IMR-90 (cell line): ENCODE measurements at regions not wholly inside any gene's neighbourhood (a gene's known extent, or its start where the extent isn't known, plus 50 kb on each side); places are given as distances from the start of the nearest gene placed in this dataset.
A peak's percentile ranks its signal among the peaks of the same experiment; 100 is the strongest.

Source experiments
- ATAC-seq: fragments of 200-7000 bp; cut with Tn5 transposase; 2 replicates; pipeline ENCODE4 v1.9.1; 2020; ENCODE audit warnings: low read depth, mild to moderate bottlenecking, moderate library complexity
- BruUV-seq: library from RNA; stranded (reverse); fragments of 400-500 nt; replicated peaks from 2 replicates; lab custom pipeline; 2021; lab: Mats Ljungman, UMichigan
- CTCF ChIA-PET: fragments of 300-600 bp; formaldehyde crosslinking; extraction: SDS; loops from one replicate; lab custom pipeline; 2021; ENCODE audit warnings: antibody characterized with exemption; lab: Yijun Ruan, JAX
- POLR2A ChIA-PET: fragments of 300-600 bp; sonication (Branson Sonifier 250); formaldehyde crosslinking; loops from one replicate; lab custom pipeline; 2022; ENCODE audit warnings: antibody characterized with exemption; ENCODE audit not compliant: unreplicated experiment; lab: Charles Lee
- DNase-seq: peaks from one replicate; pipeline ENCODE4 v3.0.0; 2013
- H2AFZ ChIP-seq: replicated peaks from 2 replicates; pipeline ENCODE3; 2013; ENCODE audit warnings: low read length, mild to moderate bottlenecking; ENCODE audit not compliant: poor library complexity
- H2AK5ac ChIP-seq: 2 replicates; pipeline ENCODE4 v1.6.1; 2013; ENCODE audit warnings: low read depth, low read length, inconsistent platforms
- H2AK9ac ChIP-seq: replicated peaks from 2 replicates; pipeline ENCODE3; 2013; ENCODE audit warnings: mild to moderate bottlenecking, low read depth, low read length, moderate library complexity; ENCODE audit not compliant: poor library complexity
- H2BK120ac ChIP-seq: 2 replicates; pipeline ENCODE4 v1.6.1; 2013; ENCODE audit warnings: low read depth, low read length, inconsistent platforms
- H2BK15ac ChIP-seq: 3 replicates; pipeline ENCODE4 v1.6.1; 2013; ENCODE audit warnings: low read depth, low read length, inconsistent platforms
- H2BK20ac ChIP-seq: 2 replicates; pipeline ENCODE4 v1.6.1; 2013; ENCODE audit warnings: low read depth, mild to moderate bottlenecking, inconsistent platforms, low read length, moderate library complexity
- H2BK5ac ChIP-seq: 2 replicates; pipeline ENCODE4 v1.6.1; 2013; ENCODE audit warnings: mild to moderate bottlenecking, low read depth, low read length, inconsistent platforms; ENCODE audit not compliant: poor library complexity, severe bottlenecking
- H3K14ac ChIP-seq: replicated peaks from 2 replicates; pipeline ENCODE4 v1.6.1; 2013; ENCODE audit warnings: low read depth, low read length, inconsistent platforms
- H3K18ac ChIP-seq: 2 replicates; pipeline ENCODE4 v1.6.1; 2013; ENCODE audit warnings: low read depth, low read length, control low read depth
- H3K23ac ChIP-seq: 2 replicates; pipeline ENCODE4 v1.6.1; 2013; ENCODE audit warnings: low read depth, low read length, inconsistent platforms
- H3K27ac ChIP-seq: 2 replicates; pipeline ENCODE4 v1.5.1; 2013; ENCODE audit warnings: mild to moderate bottlenecking, control low read depth, low read length; ENCODE audit not compliant: insufficient read depth
- H3K27me3 ChIP-seq: 2 replicates; pipeline ENCODE4 v1.6.1; 2013; ENCODE audit warnings: low read length; ENCODE audit not compliant: control insufficient read depth, insufficient read depth
- H3K36me3 ChIP-seq: 2 replicates; pipeline ENCODE4 v1.6.1; 2013; ENCODE audit warnings: low read length, mixed read lengths; ENCODE audit not compliant: control insufficient read depth, insufficient read depth
- H3K4ac ChIP-seq: 2 replicates; pipeline ENCODE4 v1.6.1; 2013; ENCODE audit warnings: low read depth, low read length, inconsistent platforms
- H3K4me1 ChIP-seq: 2 replicates; pipeline ENCODE4 v1.6.1; 2013; ENCODE audit warnings: low read length, mixed read lengths; ENCODE audit not compliant: control insufficient read depth, insufficient read depth
- H3K4me2 ChIP-seq: 2 replicates; pipeline ENCODE4 v1.6.1; 2013; ENCODE audit warnings: low read depth, mild to moderate bottlenecking, control low read depth, low read length, moderate library complexity
- H3K4me3 ChIP-seq: 2 replicates; pipeline ENCODE4 v1.5.1; 2013; ENCODE audit warnings: low read depth, mild to moderate bottlenecking, control low read depth, low read length, moderate library complexity; ENCODE audit not compliant: insufficient read depth
- H3K56ac ChIP-seq: 2 replicates; pipeline ENCODE4 v1.6.1; 2013; ENCODE audit warnings: low read length, inconsistent platforms; ENCODE audit not compliant: insufficient read depth; ENCODE audit errors: extremely low read depth
- H3K79me1 ChIP-seq, 2 experiments: 2 replicates each; pipeline ENCODE4 v1.6.1; 2013; ENCODE audit warnings: low read length in 2 of 2, inconsistent platforms in 1 of 2, low read depth in 1 of 2
- H3K9ac ChIP-seq: 2 replicates; pipeline ENCODE4 v1.6.1; 2013; ENCODE audit warnings: low read depth, low read length, control low read depth
- H3K9me1 ChIP-seq: 2 replicates; pipeline ENCODE4 v1.6.1; 2013; ENCODE audit warnings: low read length, inconsistent platforms; ENCODE audit not compliant: insufficient read depth
- H3K9me3 ChIP-seq: 2 replicates; pipeline ENCODE4 v1.6.1; 2013; ENCODE audit warnings: low read length; ENCODE audit not compliant: control insufficient read depth, insufficient read depth
- H4K20me1 ChIP-seq: 2 replicates; pipeline ENCODE4 v1.6.1; 2013; ENCODE audit warnings: low read length, inconsistent platforms; ENCODE audit not compliant: insufficient read depth
- H4K5ac ChIP-seq: 2 replicates; pipeline ENCODE4 v1.6.1; 2013; ENCODE audit warnings: mild to moderate bottlenecking, low read depth, low read length, control low read depth
- H4K8ac ChIP-seq, 2 experiments: 2 replicates each; pipeline ENCODE4 v1.6.1; 2013; ENCODE audit warnings: low read depth in 2 of 2, low read length in 2 of 2, control low read depth in 1 of 2, inconsistent platforms in 1 of 2
- H4K91ac ChIP-seq: 2 replicates; pipeline ENCODE4 v1.6.1; 2013; ENCODE audit warnings: low read depth, low read length, inconsistent platforms; ENCODE audit not compliant: insufficient read depth
- CEBPB ChIP-seq: IDR thresholded peaks from 2 replicates; pipeline ENCODE4 v1.6.1; 2012; ENCODE audit warnings: low read depth, low read length, improper control_type of control experiment
- RFX5 ChIP-seq: IDR thresholded peaks from 2 replicates; pipeline ENCODE4 v1.8.0; 2012; ENCODE audit warnings: low read depth, mild to moderate bottlenecking, low read length, moderate library complexity
- SMC3 ChIP-seq: fragments of 150-350 bp; IDR thresholded peaks from 2 replicates; pipeline ENCODE4 v1.6.1; 2016; ENCODE audit warnings: low read depth, mild to moderate bottlenecking, antibody characterized with exemption, low read length, moderate library complexity
- WGBS, 2 experiments: methylation state at CpG; one replicate each; pipeline versions ENCODE4 v1.1.5 to v1.1.7; 2013; ENCODE audit warnings: missing lambda C conversion rate in 2 of 2; ENCODE audit not compliant: insufficient read length in 1 of 2; ENCODE audit errors: extremely low coverage in 2 of 2; 5-methylcytosine and 5-hydroxymethylcytosine counted together
- dilution Hi-C: fragments of 300-500 bp; cut with HindIII; formaldehyde crosslinking; loops from one replicate; pipeline ENCODE4 v1.14.3; 2018; ENCODE audit warnings: low sequenced_read_pairs; ENCODE audit not compliant: unreplicated experiment
- in situ Hi-C: fragments of 300-500 bp; cut with MboI; formaldehyde crosslinking; loops from 3 replicates; pipeline ENCODE4 v1.14.3; 2019; ENCODE audit warnings: low sequenced_read_pairs, inconsistent platforms, mixed read lengths
- intact Hi-C: fragments of 100-400 bp; cut with micrococcal nuclease; formaldehyde crosslinking; loops from 2 replicates; pipeline ENCODE4 v1.10.0; 2022
- TF ChIP-seq, protein P1 (sequence below): fragments of 150-350 bp; IDR thresholded peaks from 2 replicates; pipeline ENCODE4 v1.6.1; 2016; ENCODE audit warnings: low read depth, mild to moderate bottlenecking, low read length, moderate library complexity, borderline replicate concordance

- no peaks in the 10 kb centered on the region for H3K9me1 ChIP-seq
- ChIA-PET POLR2A (no interaction called here), CTCF (no interaction called here)
- in situ Hi-C loops, result no loop called here
- intact Hi-C loops, result no loop called here
- no peaks in the 10 kb centered on the region for H4K20me1 ChIP-seq
- no peak for DNase-seq
- H4K5ac ChIP-seq, result no peak overlapping the region
- H3K27me3 ChIP-seq, result no peaks in the 10 kb centered on the region
- ATAC-seq, result no peak; the same call in 1 of the 2 replicates
- peak overlapping the region; percentile 84; the same call in 1 of the 3 replicates for H2BK15ac ChIP-seq
- H3K14ac ChIP-seq, result no peak overlapping the region
- H3K9ac ChIP-seq, result no peak overlapping the region
- no peak overlapping the region for H2AK9ac ChIP-seq
- BruUV-seq, result no TSS peak
- H2AFZ ChIP-seq, result no peak overlapping the region
- H3K27ac ChIP-seq, result no peak overlapping the region
- H2BK120ac ChIP-seq, result no peak overlapping the region
- H2AK5ac ChIP-seq, result no peak overlapping the region
- dilution Hi-C loops, result no loop called here
- no peaks in the 10 kb centered on the region for H3K9me3 ChIP-seq
- H3K4me1 ChIP-seq, result peaks cover 2% of the 10 kb centered on the region; the same call in 1 of the 2 replicates
- TF ChIP-seq, protein P1, sequence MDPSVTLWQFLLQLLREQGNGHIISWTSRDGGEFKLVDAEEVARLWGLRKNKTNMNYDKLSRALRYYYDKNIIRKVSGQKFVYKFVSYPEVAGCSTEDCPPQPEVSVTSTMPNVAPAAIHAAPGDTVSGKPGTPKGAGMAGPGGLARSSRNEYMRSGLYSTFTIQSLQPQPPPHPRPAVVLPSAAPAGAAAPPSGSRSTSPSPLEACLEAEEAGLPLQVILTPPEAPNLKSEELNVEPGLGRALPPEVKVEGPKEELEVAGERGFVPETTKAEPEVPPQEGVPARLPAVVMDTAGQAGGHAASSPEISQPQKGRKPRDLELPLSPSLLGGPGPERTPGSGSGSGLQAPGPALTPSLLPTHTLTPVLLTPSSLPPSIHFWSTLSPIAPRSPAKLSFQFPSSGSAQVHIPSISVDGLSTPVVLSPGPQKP, result no peak
- TF ChIP-seq RFX5, result no peak
- no peak for TF ChIP-seq SMC3
- TF ChIP-seq CEBPB, result no peak
- no peaks in the 10 kb centered on the region for H3K79me1 ChIP-seq
- 28% methylated on average over 2 of the region's 5 CpGs; no CpG with 5 or more reads in 1 of the 2 experiments for WGBS, 2 experiments
- no peak overlapping the region for H3K4me3 ChIP-seq
- no peak overlapping the region for H4K8ac ChIP-seq
- no peak overlapping the region for H3K56ac ChIP-seq
- H3K18ac ChIP-seq, result no peak overlapping the region
- no peak overlapping the region for H3K23ac ChIP-seq
- no peak overlapping the region for H3K4me2 ChIP-seq
- 0 out of 2 replicates have a peak overlapping the region, but pooled peaks have one; percentile 17 for H3K4ac ChIP-seq
- no peaks in the 10 kb centered on the region for H3K36me3 ChIP-seq
- no peak overlapping the region for H2BK20ac ChIP-seq
- H4K91ac ChIP-seq, result no peak overlapping the region
- no peak overlapping the region for H2BK5ac ChIP-seq
These were observed 151.6 kb downstream of the MREG start for GRCh38 chr2:215861607-215862350.
